Eye (tissue), 1 donor: ENCODE measurements at regions not wholly inside any gene's neighbourhood (a gene's known extent, or its start where the extent isn't known, plus 50 kb on each side); places are given as distances from the start of the nearest gene placed in this dataset.

Source experiments
- DNase-seq: peaks from one replicate; pipeline ENCODE4 v3.0.0-alpha.2; 2015

DNA sequence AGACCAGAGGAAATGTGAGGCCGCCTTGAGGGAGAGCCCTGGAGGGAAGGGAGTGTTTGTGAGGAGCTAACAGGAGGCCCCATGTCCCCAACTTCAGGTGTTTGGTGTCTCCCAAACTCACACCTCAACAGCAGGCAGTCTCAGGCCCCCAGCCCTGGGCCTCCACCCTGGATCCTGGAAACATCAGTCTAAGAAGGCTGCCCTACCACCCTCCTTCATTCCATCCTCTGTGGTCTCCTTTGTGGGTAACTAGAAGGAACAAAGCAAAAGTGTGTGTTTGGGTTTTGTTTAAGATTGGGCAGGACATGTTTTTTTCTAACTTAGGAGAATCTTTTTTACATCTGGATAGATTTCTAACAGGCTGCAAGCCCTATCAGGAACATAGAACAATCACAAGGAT lies 404.3 kb downstream of the BCL11A start:
- no peak for DNase-seq

DNA sequence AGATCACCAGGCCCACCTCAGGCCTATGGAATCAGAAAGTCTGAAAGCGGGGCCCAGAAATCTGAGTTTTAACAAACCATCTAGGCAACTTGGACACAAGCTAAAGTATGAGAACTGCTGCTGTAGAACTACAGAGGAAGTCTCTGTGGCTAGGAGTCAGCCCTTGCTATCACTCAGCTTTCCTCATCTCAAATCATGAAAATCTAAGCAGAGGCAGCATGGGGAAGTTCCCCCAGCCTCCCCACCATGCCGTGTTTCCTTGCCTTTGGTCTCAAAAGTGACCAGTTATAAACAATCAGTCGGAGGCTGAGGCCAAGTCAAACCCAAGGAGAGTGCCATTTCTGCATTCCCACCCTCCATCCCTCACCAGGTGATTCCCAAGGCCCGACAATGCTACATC lies 404.7 kb downstream of the BCL11A start:
- no peak for DNase-seq

DNA sequence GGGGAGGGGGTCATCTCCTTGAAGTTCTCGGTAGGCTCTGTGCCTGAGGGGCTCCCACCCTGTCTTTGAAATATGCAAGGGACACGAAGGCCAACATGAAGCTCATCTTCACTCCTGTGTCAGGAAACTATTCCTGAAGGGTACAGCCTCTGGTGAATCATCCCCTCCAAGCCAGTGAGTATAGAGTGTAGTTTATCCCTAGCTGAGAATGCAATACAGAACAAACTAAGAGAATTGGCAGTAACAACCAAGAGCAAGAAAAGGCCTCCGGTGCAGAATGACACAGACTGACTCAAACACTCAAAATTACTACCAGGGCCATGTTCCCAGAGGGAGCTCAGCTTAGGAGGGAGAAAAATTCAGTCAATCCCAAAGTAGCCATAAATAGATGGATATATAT lies 413.3 kb downstream of the BCL11A start:
- no peak for DNase-seq

DNA sequence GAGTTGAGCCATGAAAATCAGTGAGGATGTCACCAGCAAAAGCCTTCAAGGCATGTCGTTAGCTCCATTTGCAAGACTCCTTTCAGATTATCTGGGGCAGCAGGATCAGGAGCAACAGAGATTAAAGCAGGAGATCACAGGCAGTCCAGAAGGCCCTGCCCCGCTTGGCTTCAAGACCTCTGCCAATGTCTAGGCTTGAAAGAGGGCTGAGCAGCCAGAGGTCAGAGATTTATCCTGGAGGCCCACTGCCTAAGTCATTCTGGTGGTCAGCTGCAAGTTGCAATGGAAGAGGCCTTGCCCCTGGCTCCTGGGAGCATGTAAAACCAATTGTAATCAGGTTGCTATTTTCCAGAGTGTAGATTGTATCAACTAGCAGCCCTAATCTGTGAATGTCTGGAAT lies 416.5 kb downstream of the BCL11A start:
- DNase-seq, result no peak

GRCh38 chr2:60127191-60127590 lies 426.3 kb downstream of the BCL11A start:
- DNase-seq, result no peak

GRCh38 chr2:60125611-60126426 lies 427.6 kb downstream of the BCL11A start:
- peak; percentile 9 for DNase-seq

DNA sequence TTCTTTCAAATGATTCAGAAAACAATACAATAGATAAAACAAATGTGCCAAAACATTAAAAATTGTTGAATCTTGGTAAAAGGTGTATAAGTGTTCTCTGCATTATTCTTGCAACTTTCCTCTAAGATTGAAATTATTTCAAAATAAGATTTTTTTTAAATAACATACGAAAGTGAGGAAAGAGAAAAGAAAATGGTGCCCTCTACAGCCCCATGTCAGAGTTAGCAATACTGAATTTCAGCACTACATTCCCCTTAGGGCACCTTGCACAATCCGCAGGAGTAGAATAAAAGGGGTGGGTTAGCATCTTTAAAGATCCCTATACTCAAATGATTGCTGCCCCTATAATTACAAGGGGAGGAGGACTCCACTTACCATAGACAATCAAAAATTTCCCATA lies 433.7 kb downstream of the BCL11A start:
- no peak for DNase-seq

DNA sequence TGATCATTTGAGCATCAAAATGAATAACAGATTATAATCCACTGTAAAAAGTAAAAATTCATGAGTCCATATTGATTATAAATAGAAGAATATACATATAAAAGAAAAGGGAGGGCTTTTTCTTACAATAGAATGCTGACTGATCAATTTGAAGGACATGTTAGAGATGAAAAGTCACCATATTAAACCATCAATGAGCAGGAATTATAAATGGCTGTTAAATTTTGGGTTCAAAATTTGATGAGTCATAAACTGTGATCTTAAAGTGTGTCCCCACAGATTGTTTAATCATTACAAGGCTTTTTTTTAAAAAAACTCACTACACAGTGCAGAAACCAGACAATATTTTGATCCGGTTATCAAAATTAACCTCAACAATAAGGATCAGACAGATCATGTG lies 434.5 kb downstream of the BCL11A start:
- no peak for DNase-seq

GRCh38 chr2:60118061-60118460 lies 435.4 kb downstream of the BCL11A start:
- no peak for DNase-seq

DNA sequence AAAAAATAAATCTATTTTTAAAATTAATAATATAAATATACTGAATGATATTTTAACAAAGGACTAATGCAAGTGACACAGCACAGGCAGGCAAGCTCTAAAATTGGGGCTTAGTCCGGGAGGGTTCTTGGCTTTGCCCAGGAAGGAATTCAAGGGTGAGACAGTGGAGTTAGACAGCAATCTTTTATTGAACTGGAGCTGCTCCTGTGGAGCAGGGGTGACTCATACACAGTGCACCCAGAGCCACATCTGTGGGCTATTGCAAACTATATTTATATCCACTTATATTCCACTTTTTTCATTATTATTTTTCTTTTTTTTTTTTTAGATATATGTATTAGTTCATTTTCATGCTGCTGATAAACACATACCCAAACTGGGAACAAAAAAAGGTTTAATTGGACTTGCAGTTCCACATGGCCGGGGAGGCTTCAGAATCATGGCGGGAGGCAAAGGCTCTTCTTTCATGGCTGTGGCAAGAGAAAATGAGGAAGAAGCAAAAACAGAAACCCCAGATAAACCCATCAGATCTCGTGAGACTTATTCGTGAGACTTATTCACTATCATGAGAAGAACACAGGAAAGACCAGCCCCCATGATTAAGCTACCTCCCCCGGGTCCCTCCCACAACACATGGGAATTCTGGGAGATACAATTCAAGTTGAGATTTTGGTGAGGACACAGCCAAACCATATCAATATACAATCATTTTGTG lies 437.1 kb downstream of the BCL11A start:
- DNase-seq, result no peak

DNA sequence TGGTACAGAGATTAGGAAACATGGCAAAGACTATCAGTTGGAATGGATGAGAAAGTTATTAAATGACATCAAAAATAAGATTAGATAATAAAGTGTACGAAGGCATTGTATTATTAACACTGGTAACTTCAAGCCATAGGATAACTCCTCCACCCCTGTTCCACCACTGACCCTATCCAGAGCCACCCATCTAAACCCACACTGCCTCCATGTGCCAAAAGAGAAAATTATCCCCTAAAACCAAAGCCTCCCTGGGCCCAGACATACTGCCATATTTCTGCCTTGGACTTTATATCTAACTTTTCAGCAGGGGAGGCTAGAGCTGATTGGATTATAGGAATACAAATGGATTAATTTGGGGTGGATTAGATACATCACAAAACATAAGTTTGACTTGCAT lies 443.7 kb downstream of the BCL11A start:
- DNase-seq, result no peak

DNA sequence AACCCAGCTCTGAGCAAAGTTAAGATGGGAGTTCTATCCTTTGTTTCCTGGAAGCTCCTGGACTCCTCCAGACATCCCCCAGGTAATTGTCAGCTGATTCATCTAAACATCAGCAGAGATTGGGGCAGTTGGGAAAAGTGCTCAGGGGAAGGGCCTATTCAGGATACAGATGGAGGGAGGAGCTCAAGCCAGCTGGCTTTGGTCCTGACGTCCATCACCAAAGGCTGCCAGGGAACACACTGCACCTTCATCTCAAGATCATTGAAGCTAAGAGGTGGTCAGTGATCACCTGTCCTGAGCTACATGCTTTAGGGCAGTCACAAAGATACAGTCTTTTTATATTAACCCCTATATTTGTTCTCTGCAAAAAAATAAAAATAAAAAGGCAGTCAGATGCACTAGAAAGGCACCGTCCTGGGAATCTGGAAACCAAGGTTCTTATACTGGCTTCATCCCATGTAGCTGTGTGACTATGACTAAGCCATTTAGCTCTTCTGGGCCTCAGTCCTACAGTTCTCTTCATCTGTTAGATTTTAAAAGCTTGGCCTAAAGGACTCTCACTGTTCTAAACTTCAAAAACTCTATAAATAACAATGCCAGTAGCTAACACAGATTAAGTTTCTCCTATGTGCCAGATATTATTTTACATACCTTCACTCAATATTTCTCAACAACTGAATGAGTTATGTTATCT lies 446.5 kb downstream of the BCL11A start:
- DNase-seq, result no peak

DNA sequence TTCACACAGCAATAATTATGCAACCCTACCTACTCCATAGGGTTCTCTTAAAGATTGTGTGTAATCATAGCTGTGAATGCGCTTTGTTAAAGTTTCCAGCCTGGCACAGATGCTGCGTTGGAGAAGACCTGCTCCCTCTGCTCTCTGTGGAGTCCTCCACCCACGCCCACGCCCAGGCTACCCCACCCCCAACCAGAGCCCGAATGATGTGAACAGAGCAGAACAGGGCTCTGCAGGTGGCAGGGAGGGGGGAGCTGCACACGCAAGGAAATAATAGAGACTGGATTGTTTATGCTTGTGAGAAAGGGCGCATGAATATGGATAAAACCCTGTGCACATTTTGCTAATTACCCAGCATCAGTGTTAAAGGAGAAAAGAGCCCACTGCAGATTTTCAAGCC lies 447.5 kb downstream of the BCL11A start:
- DNase-seq, result no peak

DNA sequence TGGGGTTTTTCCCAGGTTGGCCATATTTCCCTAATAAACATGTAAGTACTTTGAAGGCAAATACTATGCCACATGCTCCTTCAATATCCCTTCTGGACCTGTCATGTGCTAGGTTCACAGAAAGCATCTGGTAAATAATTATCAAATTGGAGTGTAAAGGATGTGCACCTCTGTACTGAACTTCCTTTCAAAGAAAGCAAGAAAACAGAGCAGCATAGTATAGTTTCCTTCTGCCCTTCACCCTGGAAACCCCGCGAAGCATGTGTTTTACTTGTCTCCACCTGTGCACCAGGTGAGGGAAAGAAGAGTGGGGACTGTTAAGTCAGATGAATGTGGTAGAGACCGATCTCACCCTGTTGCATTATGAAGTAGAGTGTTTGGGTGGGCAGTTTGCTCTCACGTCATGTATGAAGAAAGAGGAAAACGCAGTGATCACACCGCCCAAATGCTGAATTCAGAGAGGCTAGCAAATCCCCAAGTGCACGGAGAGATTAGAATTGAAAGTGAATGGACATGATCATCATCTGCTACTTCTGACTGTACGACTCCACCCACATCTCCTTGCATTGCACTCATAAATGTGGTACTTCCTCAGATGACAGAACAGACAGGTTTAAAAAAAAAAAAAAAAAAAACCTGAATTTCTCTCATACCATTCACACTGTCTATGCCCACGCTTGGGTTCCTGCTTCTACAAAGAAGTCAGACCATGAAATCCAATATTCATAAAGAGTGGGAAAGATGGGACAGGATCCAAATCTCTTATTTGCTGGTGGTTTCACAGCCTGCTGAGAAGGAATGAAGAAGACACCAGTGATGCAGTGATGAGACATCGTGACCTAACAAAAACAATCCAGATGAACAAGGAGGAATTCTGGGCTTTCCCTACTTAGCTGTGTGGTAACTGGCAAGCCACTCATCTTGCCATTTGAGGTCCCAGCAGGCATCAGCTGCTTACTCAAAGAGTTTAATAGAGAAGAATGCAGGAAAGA lies 448.6 kb downstream of the BCL11A start:
- DNase-seq, result no peak

DNA sequence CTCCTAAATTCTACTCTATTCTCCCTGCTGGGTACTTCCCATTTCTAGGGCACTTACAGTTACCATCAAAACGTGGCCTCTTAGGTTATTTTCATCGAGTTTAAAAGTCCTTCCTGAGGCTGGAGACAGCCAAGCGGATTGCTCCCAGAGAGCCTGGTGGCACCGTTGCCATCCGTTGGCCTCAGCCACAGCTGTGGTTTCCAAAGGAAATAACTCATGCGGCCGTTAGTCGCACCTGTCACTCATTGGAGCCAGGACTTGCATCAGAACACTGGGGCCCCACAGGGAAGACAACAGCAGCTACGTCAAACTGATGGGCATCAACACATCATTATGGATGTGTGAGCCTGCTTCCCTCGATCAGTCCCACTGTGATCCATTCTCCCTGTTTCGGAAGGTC lies 453.4 kb downstream of the BCL11A start:
- DNase-seq, result peak; percentile 41

- no peak for DNase-seq
Observed at GRCh38 chr2:60098996-60099395, 454.5 kb downstream of the BCL11A start.

DNA sequence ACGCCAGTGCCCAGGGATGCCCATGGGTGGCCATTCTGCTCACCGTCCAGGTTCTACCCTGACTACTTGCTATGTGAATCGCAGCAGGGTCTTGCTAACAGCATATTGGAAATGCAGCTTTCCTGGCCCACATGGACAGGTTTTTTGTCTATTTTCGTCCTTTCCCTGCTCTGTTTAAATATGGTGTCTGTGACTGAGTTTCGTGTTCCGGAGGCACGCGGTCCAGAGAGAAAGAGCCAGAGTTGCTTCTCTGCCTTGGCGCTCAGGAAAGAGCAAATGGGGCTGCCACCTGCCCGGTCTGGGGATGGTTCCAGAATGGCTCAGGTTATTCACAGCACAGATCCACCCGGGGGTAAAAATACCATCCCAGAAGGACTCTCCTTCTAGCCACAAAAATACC lies 456.2 kb downstream of the BCL11A start:
- DNase-seq, result no peak

GRCh38 chr2:60096556-60096955 lies 456.9 kb downstream of the BCL11A start:
- no peak for DNase-seq

- no peak for DNase-seq
Observed at GRCh38 chr2:60095903-60096302, 457.6 kb downstream of the BCL11A start.

DNA sequence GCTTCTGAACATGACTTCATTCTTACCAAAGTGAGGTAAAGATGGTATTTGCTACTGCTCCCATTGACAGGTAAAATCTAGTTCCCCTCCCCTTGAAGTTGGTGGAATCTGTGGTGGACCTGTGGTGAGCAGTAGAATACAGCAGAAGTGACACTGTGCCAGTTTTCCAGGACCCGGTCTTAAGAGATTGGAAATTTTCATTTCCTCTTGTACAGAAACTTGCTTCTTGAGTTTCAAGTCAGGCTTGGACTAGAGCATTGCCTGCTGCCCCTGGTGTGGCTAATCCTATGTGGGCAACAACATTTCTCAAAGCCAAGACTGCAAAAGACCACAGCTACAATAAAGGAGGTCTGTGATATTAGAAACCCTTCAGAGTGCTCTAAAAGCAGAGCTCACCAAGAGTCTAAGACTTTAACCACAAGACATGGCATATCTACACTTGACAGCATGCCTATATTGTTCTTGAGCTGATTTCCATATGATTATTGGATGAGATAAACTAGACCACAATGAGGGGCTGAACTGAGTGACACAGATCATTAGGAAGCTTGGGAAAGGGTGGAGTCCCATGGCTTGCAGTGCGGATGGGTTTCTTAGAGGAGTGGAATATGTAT lies 458.1 kb downstream of the BCL11A start:
- DNase-seq, result no peak

DNA sequence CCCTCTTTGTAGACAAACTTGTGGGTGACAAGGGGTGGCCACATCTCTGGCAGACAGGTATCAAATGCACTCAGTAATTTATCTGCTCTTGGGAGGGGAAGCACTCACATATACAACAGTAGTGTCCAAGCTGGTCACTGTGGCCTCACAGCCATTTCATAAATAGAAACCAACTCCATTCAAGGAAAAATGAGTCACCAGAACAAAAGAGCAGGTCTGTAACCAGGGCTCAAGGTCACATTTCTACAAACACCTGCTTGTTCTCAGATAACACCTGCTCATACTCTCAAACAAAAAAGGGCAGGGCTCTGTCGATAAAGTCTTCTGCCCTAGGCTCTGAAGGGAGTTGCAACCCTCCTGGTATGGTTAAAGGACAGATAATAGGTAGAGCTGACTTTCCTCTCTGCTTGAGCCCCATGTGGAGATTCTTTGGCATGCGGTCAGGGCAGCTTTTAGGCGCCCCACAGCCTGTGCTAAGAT lies 459.0 kb downstream of the BCL11A start:
- DNase-seq, result no peak

DNA sequence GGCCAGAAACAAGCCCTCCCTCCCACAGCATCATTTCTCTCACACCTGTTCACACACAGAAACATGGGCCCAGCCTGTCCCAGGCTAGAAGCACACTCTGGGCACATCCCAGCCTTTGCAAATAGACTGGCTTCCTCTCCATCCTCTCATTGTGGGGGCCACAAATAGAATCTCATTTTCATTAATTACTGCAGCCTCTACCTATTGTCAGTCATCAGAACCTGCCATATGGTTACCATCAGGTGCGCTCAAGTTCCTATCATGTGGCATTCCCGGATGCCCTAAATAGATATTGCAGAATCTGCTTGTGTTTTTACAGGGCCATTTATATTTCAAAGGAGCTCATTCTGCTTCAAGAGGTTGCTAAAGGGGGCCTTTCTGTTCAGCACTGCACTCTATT lies 460.7 kb downstream of the BCL11A start:
- DNase-seq, result no peak
